Memory B cell (primary cell): ENCODE measurements at regions not wholly inside any gene's neighbourhood (a gene's known extent, or its start where the extent isn't known, plus 50 kb on each side); places are given as distances from the start of the nearest gene placed in this dataset.
A peak's percentile ranks its signal among the peaks of the same experiment; 100 is the strongest.

Experiments
- ATAC-seq: fragments of 150-1000 bp; cut with Tn5 transposase; 2 replicates; pipeline ENCODE4 v1.10.0; 2021; ENCODE audit warnings: low read depth, mild to moderate bottlenecking, moderate library complexity
- DNase-seq, 2 donors: peaks; one replicate each; pipeline ENCODE4 v3.0.0; 2022; ENCODE audit warnings: low spot score in 2 of 2
- H3K27ac Mint-ChIP-seq: one replicate; pipeline ENCODE4 v1.8.0; 2022; ENCODE audit warnings: mild to moderate bottlenecking, moderate library complexity, mixed read lengths
- H3K27me3 Mint-ChIP-seq: one replicate; pipeline ENCODE4 v1.8.0; 2022; ENCODE audit warnings: mixed read lengths
- H3K36me3 Mint-ChIP-seq: one replicate; pipeline ENCODE4 v1.8.0; 2022; ENCODE audit warnings: mild to moderate bottlenecking, mixed read lengths
- H3K4me1 Mint-ChIP-seq: one replicate; pipeline ENCODE4 v1.8.0; 2022; ENCODE audit warnings: mixed read lengths
- H3K4me3 Mint-ChIP-seq: one replicate; pipeline ENCODE4 v1.8.0; 2022; ENCODE audit warnings: mild to moderate bottlenecking, moderate library complexity, mixed read lengths
- H3K9me3 Mint-ChIP-seq: one replicate; pipeline ENCODE4 v1.8.0; 2022; ENCODE audit warnings: mixed read lengths

GRCh38 chr3:72281551-72281950, 496.6 kb upstream of the PROK2 start:
- H3K4me1 Mint-ChIP-seq = peaks cover 10% of the 10 kb centered on the region
- peaks cover 8% of the 10 kb centered on the region for H3K27me3 Mint-ChIP-seq
- no peak overlapping the region for H3K27ac Mint-ChIP-seq
- no peak for ATAC-seq
- no peak overlapping the region for H3K4me3 Mint-ChIP-seq
- no peak for DNase-seq
- peaks cover 3% of the 10 kb centered on the region for H3K36me3 Mint-ChIP-seq
- peaks cover 15% of the 10 kb centered on the region for H3K9me3 Mint-ChIP-seq

GRCh38 chr3:72280876-72281275, 495.9 kb upstream of the PROK2 start:
- Mint-ChIP-seq H3K27ac (no peak overlapping the region), H3K27me3 (peaks cover 8% of the 10 kb centered on the region), H3K4me3 (no peak overlapping the region), H3K36me3 (peaks cover 3% of the 10 kb centered on the region), H3K4me1 (peaks cover 10% of the 10 kb centered on the region), H3K9me3 (peaks cover 15% of the 10 kb centered on the region)
- no peak for ATAC-seq
- DNase-seq = no peak

GRCh38 chr3:72279631-72280041, 494.7 kb upstream of the PROK2 start:
- H3K9me3 Mint-ChIP-seq = peaks cover 15% of the 10 kb centered on the region
- no peak for DNase-seq
- H3K36me3 Mint-ChIP-seq = peaks cover 3% of the 10 kb centered on the region
- peaks cover 10% of the 10 kb centered on the region for H3K27me3 Mint-ChIP-seq
- no peak overlapping the region for H3K27ac Mint-ChIP-seq
- no peak for ATAC-seq
- peaks cover 19% of the 10 kb centered on the region for H3K4me1 Mint-ChIP-seq
- no peak overlapping the region for H3K4me3 Mint-ChIP-seq

GRCh38 chr3:72279068-72279604, 494.2 kb upstream of the PROK2 start:
- Mint-ChIP-seq H3K4me1 (peaks cover 24% of the 10 kb centered on the region), H3K27me3 (peaks cover 10% of the 10 kb centered on the region), H3K36me3 (peaks cover 3% of the 10 kb centered on the region), H3K27ac (no peak overlapping the region), H3K4me3 (no peak overlapping the region), H3K9me3 (peaks cover 15% of the 10 kb centered on the region)
- DNase-seq = no peak
- no peak for ATAC-seq

GRCh38 chr3:72278349-72279067, 493.6 kb upstream of the PROK2 start:
- no peak overlapping the region for H3K4me3 Mint-ChIP-seq
- H3K9me3 Mint-ChIP-seq = peaks cover 13% of the 10 kb centered on the region
- H3K36me3 Mint-ChIP-seq = peaks cover 3% of the 10 kb centered on the region
- peaks cover 10% of the 10 kb centered on the region for H3K27me3 Mint-ChIP-seq
- no peak for DNase-seq
- ATAC-seq = no peak
- no peak overlapping the region for H3K27ac Mint-ChIP-seq
- H3K4me1 Mint-ChIP-seq = peaks cover 27% of the 10 kb centered on the region

- Mint-ChIP-seq H3K36me3 (peaks cover 1% of the 10 kb centered on the region), H3K4me1 (peaks cover 28% of the 10 kb centered on the region), H3K4me3 (no peak overlapping the region), H3K27ac (no peak overlapping the region), H3K27me3 (peaks cover 10% of the 10 kb centered on the region), H3K9me3 (peaks cover 8% of the 10 kb centered on the region)
- ATAC-seq (no peak), DNase-seq (no peak)
Observed at GRCh38 chr3:72277710-72278109, 492.8 kb upstream of the PROK2 start.

- Mint-ChIP-seq H3K4me1 (peaks cover 30% of the 10 kb centered on the region), H3K9me3 (peaks cover 5% of the 10 kb centered on the region), H3K4me3 (no peak overlapping the region), H3K27ac (no peak overlapping the region), H3K27me3 (peaks cover 11% of the 10 kb centered on the region), H3K36me3 (no peaks in the 10 kb centered on the region)
- DNase-seq (no peak), ATAC-seq (no peak)
Observed at GRCh38 chr3:72276806-72277205, 491.9 kb upstream of the PROK2 start.

GRCh38 chr3:72275331-72275751, 490.4 kb upstream of the PROK2 start:
- DNase-seq = no peak
- no peak for ATAC-seq
- no peak overlapping the region for H3K27ac Mint-ChIP-seq
- H3K4me3 Mint-ChIP-seq = no peak overlapping the region
- peaks cover 38% of the 10 kb centered on the region for H3K4me1 Mint-ChIP-seq
- H3K27me3 Mint-ChIP-seq = peaks cover 13% of the 10 kb centered on the region
- no peaks in the 10 kb centered on the region for H3K36me3 Mint-ChIP-seq
- peaks cover 3% of the 10 kb centered on the region for H3K9me3 Mint-ChIP-seq

- Mint-ChIP-seq H3K4me3 (peak overlapping the region; percentile 58), H3K27ac (no peak overlapping the region)
- ATAC-seq = peak; percentile 94
Observed at GRCh38 chr3:72274493-72275330, 489.8 kb upstream of the PROK2 start.

GRCh38 chr3:72273615-72274014, 488.7 kb upstream of the PROK2 start:
- no peak for ATAC-seq

More at GRCh38 chr3:72274493-72275330, 489.8 kb upstream of the PROK2 start:
- peak; percentile 28 to 44 for DNase-seq
- H3K9me3 Mint-ChIP-seq = peaks cover 2% of the 10 kb centered on the region
- peaks cover 39% of the 10 kb centered on the region for H3K4me1 Mint-ChIP-seq
- no peaks in the 10 kb centered on the region for H3K36me3 Mint-ChIP-seq
- H3K27me3 Mint-ChIP-seq = peaks cover 10% of the 10 kb centered on the region

GRCh38 chr3:72272356-72272755, 487.4 kb upstream of the PROK2 start:
- Mint-ChIP-seq H3K36me3 (no peaks in the 10 kb centered on the region), H3K9me3 (no peaks in the 10 kb centered on the region), H3K27me3 (peaks cover 8% of the 10 kb centered on the region), H3K4me3 (no peak overlapping the region), H3K4me1 (peaks cover 37% of the 10 kb centered on the region), H3K27ac (no peak overlapping the region)
- no peak for ATAC-seq
- no peak for DNase-seq

More at GRCh38 chr3:72273615-72274014, 488.7 kb upstream of the PROK2 start:
- H3K4me3 Mint-ChIP-seq = no peak overlapping the region
- H3K4me1 Mint-ChIP-seq = peaks cover 35% of the 10 kb centered on the region
- H3K9me3 Mint-ChIP-seq = peaks cover 2% of the 10 kb centered on the region
- no peak for DNase-seq
- no peaks in the 10 kb centered on the region for H3K36me3 Mint-ChIP-seq
- H3K27ac Mint-ChIP-seq = no peak overlapping the region
- peaks cover 8% of the 10 kb centered on the region for H3K27me3 Mint-ChIP-seq

- ATAC-seq = no peak
- H3K27ac Mint-ChIP-seq = no peak overlapping the region
Observed at GRCh38 chr3:72271923-72272322, 487.0 kb upstream of the PROK2 start.

GRCh38 chr3:72271216-72271615, 486.3 kb upstream of the PROK2 start:
- no peaks in the 10 kb centered on the region for H3K9me3 Mint-ChIP-seq
- peak overlapping the region; percentile 20 for H3K27ac Mint-ChIP-seq
- DNase-seq (no peak), ATAC-seq (no peak)
- peaks cover 48% of the 10 kb centered on the region for H3K4me1 Mint-ChIP-seq
- no peak overlapping the region for H3K4me3 Mint-ChIP-seq
- peaks cover 8% of the 10 kb centered on the region for H3K27me3 Mint-ChIP-seq
- no peaks in the 10 kb centered on the region for H3K36me3 Mint-ChIP-seq

More at GRCh38 chr3:72271923-72272322, 487.0 kb upstream of the PROK2 start:
- H3K36me3 Mint-ChIP-seq = no peaks in the 10 kb centered on the region
- DNase-seq = no peak
- no peak overlapping the region for H3K4me3 Mint-ChIP-seq
- peaks cover 41% of the 10 kb centered on the region for H3K4me1 Mint-ChIP-seq
- peaks cover 8% of the 10 kb centered on the region for H3K27me3 Mint-ChIP-seq
- no peaks in the 10 kb centered on the region for H3K9me3 Mint-ChIP-seq

- no peak for ATAC-seq
- H3K4me1 Mint-ChIP-seq = peaks cover 53% of the 10 kb centered on the region
Observed at GRCh38 chr3:72270730-72271129, 485.8 kb upstream of the PROK2 start.

More at GRCh38 chr3:72270730-72271129, 485.8 kb upstream of the PROK2 start:
- H3K4me3 Mint-ChIP-seq = no peak overlapping the region
- H3K27me3 Mint-ChIP-seq = peaks cover 8% of the 10 kb centered on the region
- no peaks in the 10 kb centered on the region for H3K9me3 Mint-ChIP-seq
- no peak overlapping the region for H3K27ac Mint-ChIP-seq
- no peak for DNase-seq
- H3K36me3 Mint-ChIP-seq = no peaks in the 10 kb centered on the region
